ENCODE measurements at regions not wholly inside any gene's neighbourhood (a gene's known extent, or its start where the extent isn't known, plus 50 kb on each side); places are given as distances from the start of the nearest gene placed in this dataset.
"Not testable (repeated sequence)": the region's sequence is repeated elsewhere in the genome, so short reads cannot be mapped to it uniquely, and the experiment has no call there.

GRCh38 chr21:27954543-27955165 is 987.8 kb upstream of the ADAMTS5 start:
- H3K36me3 Mint-ChIP-seq (ENCODE audit: low read depth, unreplicated experiment), result no peaks in the 10 kb centered on the region
- Histone ChIP-seq H3K4me2 (ENCODE audit: low read length) (no peak overlapping the region), H3K9ac (ENCODE audit: low read length) (no peak overlapping the region), H3K9me3 (ENCODE audit: insufficient read depth, low read depth, low read length) (no peaks in the 10 kb centered on the region), H3K27me3 (ENCODE audit: insufficient read depth, low read length) (no peaks in the 10 kb centered on the region), H3K4me3 (ENCODE audit: insufficient read depth, low read depth, low read length) (no peak overlapping the region), H2AFZ (ENCODE audit: low read depth, low read length) (no peak overlapping the region), H3K36me3 (ENCODE audit: insufficient read depth, low read length) (no peaks in the 10 kb centered on the region), H4K20me1 (ENCODE audit: insufficient read depth, low read length) (no peaks in the 10 kb centered on the region), H3K27ac (ENCODE audit: low read depth, low read length) (no peak overlapping the region), H3K4me1 (ENCODE audit: insufficient read depth, low read length) (no peaks in the 10 kb centered on the region), H3K79me2 (ENCODE audit: insufficient read depth, low read length) (no peaks in the 10 kb centered on the region)
- no peak for FAIRE-seq
- DNase-seq (ENCODE audit: low read depth), result peak; percentile 55
- H3K4me3 Mint-ChIP-seq (ENCODE audit: unreplicated experiment), result no peak overlapping the region
- peak overlapping the region; percentile 34 for H3K27ac Mint-ChIP-seq (ENCODE audit: unreplicated experiment)
- no peaks in the 10 kb centered on the region for H3K27me3 Mint-ChIP-seq (ENCODE audit: low read depth, unreplicated experiment)
- H3K9me3 Mint-ChIP-seq (ENCODE audit: unreplicated experiment), result no peaks in the 10 kb centered on the region
- TF ChIP-seq EZH2 (IDR thresholded peaks at IDR 0.05; ENCODE audit: insufficient read depth, low read length), result no peak
- TF ChIP-seq CTCF (IDR thresholded peaks at IDR 0.05; ENCODE audit: insufficient read depth, low read depth, low read length), result no peak
- H3K4me1 Mint-ChIP-seq (ENCODE audit: low read depth, unreplicated experiment), result peaks cover 7% of the 10 kb centered on the region

- DNase-seq (ENCODE audit: low read depth) (peak; percentile 65), FAIRE-seq (no peak)
- H3K27me3 ChIP-seq (ENCODE audit: insufficient read depth, low read length), result no peaks in the 10 kb centered on the region
- H3K27me3 Mint-ChIP-seq (ENCODE audit: low read depth, unreplicated experiment), result no peaks in the 10 kb centered on the region
- no peak overlapping the region for H3K4me3 Mint-ChIP-seq (ENCODE audit: unreplicated experiment)
- H3K27ac Mint-ChIP-seq (ENCODE audit: unreplicated experiment), result no peak overlapping the region
- no peaks in the 10 kb centered on the region for H3K4me1 ChIP-seq (ENCODE audit: insufficient read depth, low read length)
- no peak overlapping the region for H3K27ac ChIP-seq (ENCODE audit: low read depth, low read length)
- no peaks in the 10 kb centered on the region for H3K36me3 ChIP-seq (ENCODE audit: insufficient read depth, low read length)
- TF ChIP-seq CTCF (IDR thresholded peaks at IDR 0.05; ENCODE audit: insufficient read depth, low read depth, low read length) (no peak), EZH2 (IDR thresholded peaks at IDR 0.05; ENCODE audit: insufficient read depth, low read length) (no peak)
- no peaks in the 10 kb centered on the region for H4K20me1 ChIP-seq (ENCODE audit: insufficient read depth, low read length)
- H3K4me2 ChIP-seq (ENCODE audit: low read length), result no peak overlapping the region
- H3K4me1 Mint-ChIP-seq (ENCODE audit: low read depth, unreplicated experiment), result peaks cover 7% of the 10 kb centered on the region
- H3K79me2 ChIP-seq (ENCODE audit: insufficient read depth, low read length), result no peaks in the 10 kb centered on the region
- no peak overlapping the region for H3K4me3 ChIP-seq (ENCODE audit: insufficient read depth, low read depth, low read length)
- H2AFZ ChIP-seq (ENCODE audit: low read depth, low read length), result no peak overlapping the region
- H3K9me3 Mint-ChIP-seq (ENCODE audit: unreplicated experiment), result no peaks in the 10 kb centered on the region
- no peaks in the 10 kb centered on the region for H3K36me3 Mint-ChIP-seq (ENCODE audit: low read depth, unreplicated experiment)
- H3K9me3 ChIP-seq (ENCODE audit: insufficient read depth, low read depth, low read length), result no peaks in the 10 kb centered on the region
- H3K9ac ChIP-seq (ENCODE audit: low read length), result no peak overlapping the region
Observed at GRCh38 chr21:27953340-27954045, 986.6 kb upstream of the ADAMTS5 start.

- not testable (repeated sequence) for H3K4me1 ChIP-seq (ENCODE audit: insufficient read depth, low read length); H3K9ac ChIP-seq (ENCODE audit: low read length); H3K27me3 Mint-ChIP-seq (ENCODE audit: low read depth, unreplicated experiment); H3K9me3 ChIP-seq (ENCODE audit: insufficient read depth, low read depth, low read length); H3K27ac Mint-ChIP-seq (ENCODE audit: unreplicated experiment); H3K79me2 ChIP-seq (ENCODE audit: insufficient read depth, low read length); H3K4me1 Mint-ChIP-seq (ENCODE audit: low read depth, unreplicated experiment); H3K27me3 ChIP-seq (ENCODE audit: insufficient read depth, low read length); H3K36me3 ChIP-seq (ENCODE audit: insufficient read depth, low read length); H3K4me2 ChIP-seq (ENCODE audit: low read length); FAIRE-seq; H3K27ac ChIP-seq (ENCODE audit: low read depth, low read length); H2AFZ ChIP-seq (ENCODE audit: low read depth, low read length); H3K9me3 Mint-ChIP-seq (ENCODE audit: unreplicated experiment); H3K4me3 Mint-ChIP-seq (ENCODE audit: unreplicated experiment); H3K4me3 ChIP-seq (ENCODE audit: insufficient read depth, low read depth, low read length); DNase-seq (ENCODE audit: low read depth); H3K36me3 Mint-ChIP-seq (ENCODE audit: low read depth, unreplicated experiment); H4K20me1 ChIP-seq (ENCODE audit: insufficient read depth, low read length)
Observed at GRCh38 chr21:27949093-27949492, 982.2 kb upstream of the ADAMTS5 start.

- H3K27me3 ChIP-seq (ENCODE audit: insufficient read depth, low read length); H3K4me1 Mint-ChIP-seq (ENCODE audit: low read depth, unreplicated experiment); H2AFZ ChIP-seq (ENCODE audit: low read depth, low read length); H3K27ac Mint-ChIP-seq (ENCODE audit: unreplicated experiment); H3K36me3 Mint-ChIP-seq (ENCODE audit: low read depth, unreplicated experiment); H3K4me3 Mint-ChIP-seq (ENCODE audit: unreplicated experiment); H3K27me3 Mint-ChIP-seq (ENCODE audit: low read depth, unreplicated experiment); H3K4me1 ChIP-seq (ENCODE audit: insufficient read depth, low read length); H3K9me3 Mint-ChIP-seq (ENCODE audit: unreplicated experiment); H3K4me2 ChIP-seq (ENCODE audit: low read length); H3K36me3 ChIP-seq (ENCODE audit: insufficient read depth, low read length); FAIRE-seq; H3K9me3 ChIP-seq (ENCODE audit: insufficient read depth, low read depth, low read length); DNase-seq (ENCODE audit: low read depth); H3K4me3 ChIP-seq (ENCODE audit: insufficient read depth, low read depth, low read length); H4K20me1 ChIP-seq (ENCODE audit: insufficient read depth, low read length); H3K9ac ChIP-seq (ENCODE audit: low read length); H3K79me2 ChIP-seq (ENCODE audit: insufficient read depth, low read length); H3K27ac ChIP-seq (ENCODE audit: low read depth, low read length): not testable (repeated sequence)
Observed at GRCh38 chr21:27930108-27930767, 963.4 kb upstream of the ADAMTS5 start.
